SJCRH30 (cell line): ENCODE measurements at regions not wholly inside any gene's neighbourhood (a gene's known extent, or its start where the extent isn't known, plus 50 kb on each side); places are given as distances from the start of the nearest gene placed in this dataset.

Experiments
- DNase-seq, 2 experiments: peaks; one replicate each; pipeline ENCODE4 v3.0.0-alpha.2; 2015 to 2020
- H3K27ac ChIP-seq: fragments of 250-450 bp; sonication (Bioruptor Pico); 2 replicates; pipeline ENCODE4 v1.5.1; 2020; ENCODE audit warnings: mild to moderate bottlenecking, moderate library complexity
- H3K27me3 ChIP-seq: fragments of 250-450 bp; sonication (Bioruptor Pico); 2 replicates; pipeline ENCODE4 v1.5.1; 2020; ENCODE audit warnings: mild to moderate bottlenecking, moderate library complexity
- H3K36me3 ChIP-seq: fragments of 250-450 bp; sonication (Bioruptor Pico); 2 replicates; pipeline ENCODE4 v1.5.1; 2020; ENCODE audit warnings: mild to moderate bottlenecking, moderate library complexity
- H3K4me1 ChIP-seq: fragments of 250-450 bp; sonication (Bioruptor Pico); 2 replicates; pipeline ENCODE4 v1.5.1; 2020; ENCODE audit warnings: mild to moderate bottlenecking, moderate library complexity
- H3K4me3 ChIP-seq: fragments of 250-450 bp; sonication (Bioruptor Pico); 2 replicates; pipeline ENCODE4 v1.5.1; 2020; ENCODE audit warnings: mild to moderate bottlenecking, moderate library complexity
- H3K9me3 ChIP-seq: fragments of 250-450 bp; sonication (Bioruptor Pico); replicated peaks from 2 replicates; pipeline ENCODE4 v1.5.1; 2020; ENCODE audit warnings: mild to moderate bottlenecking, moderate library complexity

- Histone ChIP-seq H3K4me1 (no peaks in the 10 kb centered on the region), H3K4me3 (no peak overlapping the region), H3K27ac (no peak overlapping the region), H3K9me3 (no peaks in the 10 kb centered on the region), H3K27me3 (no peaks in the 10 kb centered on the region), H3K36me3 (no peaks in the 10 kb centered on the region)
- DNase-seq = no peak
Observed at GRCh38 chr2:2938481-2938880, 439.1 kb downstream of the EIPR1 start.

- Histone ChIP-seq H3K9me3 (no peaks in the 10 kb centered on the region), H3K27ac (no peak overlapping the region)
Observed at GRCh38 chr2:2935445-2936149, 442.0 kb downstream of the EIPR1 start.

GRCh38 chr2:2933426-2933825, 444.2 kb downstream of the EIPR1 start:
- Histone ChIP-seq H3K27me3 (no peaks in the 10 kb centered on the region), H3K4me3 (no peak overlapping the region), H3K9me3 (no peaks in the 10 kb centered on the region), H3K4me1 (no peaks in the 10 kb centered on the region), H3K27ac (no peak overlapping the region), H3K36me3 (no peaks in the 10 kb centered on the region)
- DNase-seq = peak in 1 of 2 experiments; percentile 25

More at GRCh38 chr2:2935445-2936149, 442.0 kb downstream of the EIPR1 start:
- Histone ChIP-seq H3K36me3 (no peaks in the 10 kb centered on the region), H3K4me3 (no peak overlapping the region), H3K4me1 (no peaks in the 10 kb centered on the region), H3K27me3 (no peaks in the 10 kb centered on the region)
- DNase-seq = no peak

GRCh38 chr2:2932692-2933305, 444.8 kb downstream of the EIPR1 start:
- Histone ChIP-seq H3K27ac (no peak overlapping the region), H3K27me3 (no peaks in the 10 kb centered on the region), H3K4me3 (no peak overlapping the region), H3K36me3 (no peaks in the 10 kb centered on the region), H3K9me3 (no peaks in the 10 kb centered on the region), H3K4me1 (no peaks in the 10 kb centered on the region)
- no peak for DNase-seq

GRCh38 chr2:2932189-2932588, 445.4 kb downstream of the EIPR1 start:
- Histone ChIP-seq H3K36me3 (no peaks in the 10 kb centered on the region), H3K9me3 (no peaks in the 10 kb centered on the region), H3K27ac (no peak overlapping the region), H3K4me1 (no peaks in the 10 kb centered on the region), H3K4me3 (no peak overlapping the region), H3K27me3 (no peaks in the 10 kb centered on the region)
- no peak for DNase-seq

GRCh38 chr2:2931318-2932075, 446.1 kb downstream of the EIPR1 start:
- Histone ChIP-seq H3K4me3 (no peak overlapping the region), H3K27ac (no peak overlapping the region), H3K9me3 (no peaks in the 10 kb centered on the region), H3K27me3 (no peaks in the 10 kb centered on the region), H3K36me3 (no peaks in the 10 kb centered on the region), H3K4me1 (no peaks in the 10 kb centered on the region)
- DNase-seq = no peak

GRCh38 chr2:2930841-2931240, 446.8 kb downstream of the EIPR1 start:
- Histone ChIP-seq H3K4me1 (no peaks in the 10 kb centered on the region), H3K27ac (no peak overlapping the region), H3K4me3 (no peak overlapping the region), H3K9me3 (no peaks in the 10 kb centered on the region), H3K36me3 (no peaks in the 10 kb centered on the region), H3K27me3 (no peaks in the 10 kb centered on the region)
- DNase-seq = no peak

GRCh38 chr2:2926858-2927175, 450.8 kb downstream of the EIPR1 start:
- no peaks in the 10 kb centered on the region for H3K27me3 ChIP-seq
- no peaks in the 10 kb centered on the region for H3K36me3 ChIP-seq
- no peaks in the 10 kb centered on the region for H3K4me1 ChIP-seq
- H3K4me3 ChIP-seq = no peak overlapping the region
- H3K9me3 ChIP-seq = no peaks in the 10 kb centered on the region
- no peak overlapping the region for H3K27ac ChIP-seq
- no peak for DNase-seq

- Histone ChIP-seq H3K9me3 (no peaks in the 10 kb centered on the region), H3K27me3 (no peaks in the 10 kb centered on the region), H3K27ac (no peak overlapping the region), H3K4me1 (no peaks in the 10 kb centered on the region), H3K4me3 (no peak overlapping the region), H3K36me3 (no peaks in the 10 kb centered on the region)
- DNase-seq = no peak
Observed at GRCh38 chr2:2926009-2926857, 451.4 kb downstream of the EIPR1 start.

GRCh38 chr2:2922156-2922555, 455.5 kb downstream of the EIPR1 start:
- no peak overlapping the region for H3K27ac ChIP-seq
- no peaks in the 10 kb centered on the region for H3K36me3 ChIP-seq
- H3K9me3 ChIP-seq = no peaks in the 10 kb centered on the region
- no peaks in the 10 kb centered on the region for H3K27me3 ChIP-seq
- no peak for DNase-seq
- H3K4me1 ChIP-seq = no peaks in the 10 kb centered on the region
- H3K4me3 ChIP-seq = no peak overlapping the region

GRCh38 chr2:2921011-2921720, 456.5 kb downstream of the EIPR1 start:
- H3K4me1 ChIP-seq = no peaks in the 10 kb centered on the region
- H3K9me3 ChIP-seq = no peaks in the 10 kb centered on the region
- no peak overlapping the region for H3K27ac ChIP-seq
- DNase-seq = no peak
- no peaks in the 10 kb centered on the region for H3K36me3 ChIP-seq
- H3K27me3 ChIP-seq = no peaks in the 10 kb centered on the region
- no peak overlapping the region for H3K4me3 ChIP-seq

- H3K27ac ChIP-seq = no peak overlapping the region
- no peak for DNase-seq
- no peaks in the 10 kb centered on the region for H3K27me3 ChIP-seq
- no peaks in the 10 kb centered on the region for H3K36me3 ChIP-seq
- H3K4me1 ChIP-seq = no peaks in the 10 kb centered on the region
- no peak overlapping the region for H3K4me3 ChIP-seq
- peaks cover 5% of the 10 kb centered on the region for H3K9me3 ChIP-seq
Observed at GRCh38 chr2:2919574-2920365, 457.8 kb downstream of the EIPR1 start.

- no peaks in the 10 kb centered on the region for H3K4me1 ChIP-seq
- DNase-seq = no peak
- peaks cover 5% of the 10 kb centered on the region for H3K9me3 ChIP-seq
- H3K4me3 ChIP-seq = no peak overlapping the region
- no peak overlapping the region for H3K27ac ChIP-seq
- no peaks in the 10 kb centered on the region for H3K27me3 ChIP-seq
- H3K36me3 ChIP-seq = no peaks in the 10 kb centered on the region
Observed at GRCh38 chr2:2919026-2919425, 458.6 kb downstream of the EIPR1 start.

GRCh38 chr2:2916621-2917020, 461.0 kb downstream of the EIPR1 start:
- no peaks in the 10 kb centered on the region for H3K36me3 ChIP-seq
- no peaks in the 10 kb centered on the region for H3K27me3 ChIP-seq
- H3K9me3 ChIP-seq = peaks cover 5% of the 10 kb centered on the region
- no peak overlapping the region for H3K4me3 ChIP-seq
- H3K4me1 ChIP-seq = no peaks in the 10 kb centered on the region
- no peak overlapping the region for H3K27ac ChIP-seq
- no peak for DNase-seq
